ENCODE measurements at regions not wholly inside any gene's neighbourhood (a gene's known extent, or its start where the extent isn't known, plus 50 kb on each side); places are given as distances from the start of the nearest gene placed in this dataset.
"Not testable (repeated sequence)": the region's sequence is repeated elsewhere in the genome, so short reads cannot be mapped to it uniquely, and the experiment has no call there.

DNA sequence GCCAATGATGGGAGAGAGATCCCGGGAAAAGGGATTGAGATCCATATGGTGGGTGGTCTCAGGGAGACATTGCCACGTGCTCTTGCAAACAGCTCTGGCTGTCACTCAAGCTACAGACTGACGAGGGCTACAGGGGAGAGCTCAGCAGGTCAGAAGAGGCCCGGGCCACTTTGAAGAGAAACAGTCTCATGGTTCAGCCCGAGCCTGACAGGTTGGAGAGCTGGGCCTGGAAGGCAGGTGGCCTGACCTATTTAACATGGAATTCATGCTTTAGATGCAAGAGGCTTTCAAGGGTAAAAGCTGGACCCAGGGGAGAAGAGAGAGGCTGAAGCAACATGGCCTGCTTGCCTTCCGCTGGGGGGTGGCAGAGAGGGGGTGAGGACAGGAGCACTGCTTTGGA is 81.0 kb upstream of the BRD7 start:
- DNase-seq (ENCODE audit: low spot score), result no peak

DNA sequence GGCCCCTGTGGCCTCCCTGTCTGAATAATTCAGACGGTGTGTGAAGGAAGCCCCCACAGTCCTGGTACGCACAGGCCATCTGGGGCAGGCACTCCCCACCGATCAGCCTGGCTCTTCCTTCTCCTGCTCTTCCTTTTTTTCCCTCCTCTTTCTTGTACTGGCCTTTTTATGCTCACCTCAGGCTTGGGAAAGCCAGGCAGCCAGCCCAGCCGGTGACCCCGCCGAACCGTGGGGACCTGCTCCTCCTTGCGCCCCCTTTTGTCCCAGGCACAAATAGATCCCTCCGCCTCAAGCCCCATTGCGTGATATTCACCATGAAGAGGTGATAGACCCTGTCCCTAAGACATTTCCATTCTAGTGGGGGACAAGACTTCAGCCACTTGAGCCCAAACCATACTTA is 80.2 kb upstream of the BRD7 start:
- DNase-seq (ENCODE audit: low spot score), result no peak

DNA sequence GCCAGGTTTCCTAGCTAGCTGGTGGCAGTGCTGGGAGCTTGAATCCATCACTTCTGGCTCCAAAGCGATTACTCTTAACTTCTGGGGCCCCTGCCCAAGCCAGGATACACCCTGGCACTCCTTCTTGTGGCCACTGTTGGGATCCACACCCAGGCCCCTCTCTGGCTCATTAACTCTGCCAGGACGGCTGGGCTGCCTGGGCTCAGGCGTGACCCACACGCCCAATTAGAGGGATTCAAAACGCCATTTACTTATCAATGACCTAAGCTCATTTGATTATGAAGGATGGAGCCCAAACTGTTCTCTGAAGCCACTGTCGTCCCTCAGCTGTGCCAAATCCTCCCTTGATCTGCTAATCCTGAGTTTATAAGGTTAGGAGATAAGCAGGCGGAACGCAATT is 79.7 kb upstream of the BRD7 start:
- DNase-seq (ENCODE audit: low spot score), result no peak

DNA sequence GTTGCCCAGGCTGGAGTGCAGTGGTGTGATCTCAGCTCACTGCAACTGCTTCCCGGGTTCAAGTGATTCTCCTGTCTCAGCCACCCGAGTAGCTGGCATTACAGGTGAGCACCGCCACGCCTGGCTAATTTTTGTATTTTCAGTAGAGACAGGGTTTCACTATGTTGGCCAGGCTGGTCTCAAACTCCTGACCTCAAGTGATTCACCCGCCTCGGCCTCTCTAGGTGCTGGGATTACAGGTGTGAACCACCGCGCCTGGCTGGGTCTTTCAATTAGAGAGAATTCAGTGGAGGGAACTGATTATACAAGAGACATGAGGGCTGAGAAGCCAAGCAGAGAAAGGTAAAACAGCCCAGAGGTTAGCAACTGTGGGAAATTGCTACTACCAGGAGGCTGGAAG is 78.6 kb upstream of the BRD7 start:
- DNase-seq (ENCODE audit: low spot score), result not testable (repeated sequence)

DNA sequence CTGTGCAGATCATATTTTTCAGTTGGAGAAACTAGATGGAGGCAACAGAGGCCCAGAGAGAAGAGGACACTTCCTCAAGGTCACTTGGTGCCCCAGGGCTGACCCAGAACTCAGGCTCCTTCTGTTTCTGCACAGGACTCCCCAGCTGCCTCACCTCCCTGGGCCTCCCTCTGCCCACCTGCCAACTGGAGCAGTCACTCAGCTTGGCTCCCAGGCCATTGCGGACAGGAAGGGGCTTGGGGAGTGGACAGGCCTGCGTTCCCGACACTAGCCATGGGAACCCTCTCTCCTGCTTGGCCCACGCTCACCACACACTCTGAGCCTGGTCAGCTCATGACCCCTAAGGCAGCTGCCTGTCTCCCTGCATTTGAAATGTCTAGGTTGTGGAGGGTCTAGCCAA is 78.1 kb upstream of the BRD7 start:
- DNase-seq (ENCODE audit: low spot score), result no peak

DNA sequence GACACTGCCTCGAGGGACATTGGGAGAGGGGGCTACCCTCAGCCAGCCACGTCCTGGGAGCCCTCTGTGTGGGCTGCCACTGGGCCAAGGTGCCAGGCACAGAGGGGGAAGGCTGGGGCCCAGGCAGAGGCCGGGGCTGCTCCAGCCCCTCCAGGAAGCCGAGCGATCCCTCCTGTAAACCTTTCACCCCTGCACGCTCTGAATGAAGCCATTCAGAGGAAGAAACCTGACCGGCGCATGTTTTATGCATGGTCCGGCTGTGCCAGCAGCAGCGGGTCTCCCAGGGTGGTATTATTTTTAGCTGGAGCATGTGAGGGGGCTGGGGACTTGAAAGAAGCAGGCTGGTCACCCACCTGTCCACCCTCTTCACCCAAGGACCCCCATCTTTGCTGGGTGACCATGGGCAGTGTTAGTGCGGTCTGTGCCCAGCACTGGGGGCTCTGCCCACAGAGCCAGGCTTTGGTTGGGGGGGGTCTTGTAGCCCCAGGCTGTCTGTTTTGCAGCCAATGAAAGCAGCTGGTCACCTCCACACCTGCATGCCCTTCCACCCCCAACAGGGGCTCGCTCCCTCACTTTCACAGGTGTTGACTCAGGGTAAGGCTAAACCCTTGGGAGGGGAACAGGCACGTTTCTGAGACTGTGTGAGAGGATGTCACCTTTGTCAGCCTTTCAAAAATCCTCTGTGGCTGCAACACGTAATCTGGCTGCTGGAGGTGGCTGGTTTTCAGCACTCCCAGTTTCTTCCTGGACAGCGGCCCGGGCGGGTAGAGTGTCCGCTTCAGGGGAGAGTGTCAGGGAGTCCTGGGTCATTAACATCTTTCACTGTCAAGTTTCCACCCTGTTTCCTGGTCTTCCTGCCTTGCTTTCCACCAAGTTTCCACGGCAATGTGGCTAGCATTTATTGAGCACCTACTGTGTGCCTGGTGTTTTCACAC is 77.1 kb upstream of the BRD7 start:
- no peak for DNase-seq (ENCODE audit: low spot score)

DNA sequence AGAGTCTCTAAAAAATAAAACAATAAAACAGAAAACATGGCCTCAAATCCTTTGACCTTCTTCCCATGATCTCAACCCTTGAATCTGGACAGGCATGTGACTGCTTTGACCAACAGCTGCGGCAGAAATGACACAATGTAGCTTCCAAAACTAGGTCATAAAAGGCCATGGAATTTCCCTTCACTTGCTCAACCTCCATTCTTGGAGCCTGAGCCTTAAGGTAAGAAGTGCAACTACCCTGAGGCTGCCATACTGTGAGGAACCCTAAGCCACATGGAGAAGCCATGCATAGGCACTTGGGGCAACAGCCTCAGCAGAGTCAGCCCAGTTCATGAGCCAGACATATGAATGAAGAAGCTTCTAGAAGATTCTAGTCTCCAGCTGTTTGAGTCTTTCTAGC is 75.7 kb upstream of the BRD7 start:
- no peak for DNase-seq (ENCODE audit: low spot score)

DNA sequence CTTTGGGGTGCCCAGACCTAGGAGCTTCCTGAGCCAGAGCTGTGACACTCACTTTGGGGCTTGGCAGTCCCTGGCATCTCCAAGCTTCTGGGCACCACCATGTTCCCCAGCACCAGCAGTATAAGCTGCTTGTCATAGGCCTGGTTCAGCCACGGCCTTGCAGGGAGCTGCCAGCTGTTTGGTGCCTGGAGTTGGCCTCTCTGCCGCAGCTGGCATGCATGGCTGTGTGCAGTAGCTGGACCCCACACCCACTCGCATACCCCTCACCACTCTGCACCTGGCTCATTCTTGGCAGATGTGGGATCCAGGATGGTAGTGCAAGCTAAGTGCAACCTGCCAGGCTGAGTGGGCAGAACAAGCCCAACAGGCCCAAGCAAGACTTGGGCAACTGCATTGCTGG is 73.4 kb upstream of the BRD7 start:
- DNase-seq (ENCODE audit: low spot score), result no peak

DNA sequence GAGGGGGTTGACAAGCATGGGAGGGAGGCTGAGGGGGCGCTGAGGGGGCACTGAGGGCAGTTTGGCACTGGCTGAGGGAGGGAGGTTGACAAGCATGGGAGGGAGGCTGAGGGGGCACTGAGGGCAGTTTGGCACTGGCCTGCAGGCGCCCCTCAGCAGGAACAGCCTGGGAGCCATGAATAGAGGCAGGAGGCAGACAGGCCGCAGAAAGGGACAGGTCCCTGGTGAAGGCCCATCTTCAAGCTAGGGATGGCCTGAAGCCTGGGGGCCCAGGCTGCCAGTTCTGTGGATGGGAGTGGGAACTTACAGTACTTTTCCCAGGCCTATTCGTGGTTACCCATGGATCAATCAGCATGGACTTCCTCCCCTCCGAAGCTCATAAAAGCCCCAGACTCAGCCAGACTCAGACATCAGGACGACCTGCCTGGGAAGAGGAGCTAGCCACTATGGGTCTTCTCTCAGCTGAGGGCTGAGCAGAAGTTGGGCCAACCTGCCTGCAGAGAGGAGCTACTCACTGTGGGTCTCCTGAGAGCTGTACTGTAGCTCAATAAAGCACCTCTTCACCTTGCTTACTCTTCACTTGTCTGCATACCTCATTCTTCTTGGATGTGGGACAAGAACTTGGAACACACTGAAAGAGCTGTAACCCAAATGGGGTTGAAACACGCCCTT is 72.8 kb upstream of the BRD7 start:
- no peak for DNase-seq (ENCODE audit: low spot score)

DNA sequence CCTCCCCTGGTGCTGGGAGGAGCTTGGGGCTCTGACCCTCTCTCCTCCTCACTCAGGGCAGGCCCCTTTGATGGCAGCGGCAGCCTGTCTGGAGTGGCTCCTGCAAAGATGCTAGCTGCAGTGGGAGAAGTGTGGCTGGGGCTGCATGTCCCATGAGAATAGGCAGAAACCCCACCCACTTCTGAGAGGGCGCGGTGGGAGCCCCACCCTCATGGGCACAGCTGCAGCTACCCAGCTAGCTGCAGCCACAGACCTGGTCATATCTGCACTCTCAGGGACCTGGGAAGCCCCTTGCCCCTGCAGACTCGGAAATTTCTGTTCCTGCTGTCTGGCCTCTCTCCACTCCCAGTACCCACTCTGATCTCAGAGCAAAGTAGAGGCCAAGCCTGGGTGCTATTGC is 72.2 kb upstream of the BRD7 start:
- DNase-seq (ENCODE audit: low spot score), result no peak

DNA sequence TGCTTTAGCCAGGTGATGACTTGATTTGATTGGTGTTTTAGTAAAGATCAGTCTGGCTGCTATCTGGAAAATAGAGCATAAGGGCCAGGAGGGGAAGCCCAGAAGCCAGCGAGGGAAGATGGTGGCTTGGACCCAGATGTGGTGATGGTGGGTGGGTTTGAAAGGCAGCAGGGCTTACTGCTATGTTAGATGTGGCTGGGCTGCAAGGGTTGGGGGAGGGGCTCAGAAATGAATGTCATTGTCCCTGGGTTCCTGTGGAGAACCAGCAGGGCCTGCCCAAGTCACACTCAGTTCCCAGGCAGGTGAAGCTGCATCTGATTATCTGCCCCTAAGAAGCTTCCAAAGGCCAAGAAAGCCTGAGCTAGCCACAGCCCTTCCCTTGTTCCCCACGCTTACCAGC is 71.7 kb upstream of the BRD7 start:
- no peak for DNase-seq (ENCODE audit: low spot score)

DNA sequence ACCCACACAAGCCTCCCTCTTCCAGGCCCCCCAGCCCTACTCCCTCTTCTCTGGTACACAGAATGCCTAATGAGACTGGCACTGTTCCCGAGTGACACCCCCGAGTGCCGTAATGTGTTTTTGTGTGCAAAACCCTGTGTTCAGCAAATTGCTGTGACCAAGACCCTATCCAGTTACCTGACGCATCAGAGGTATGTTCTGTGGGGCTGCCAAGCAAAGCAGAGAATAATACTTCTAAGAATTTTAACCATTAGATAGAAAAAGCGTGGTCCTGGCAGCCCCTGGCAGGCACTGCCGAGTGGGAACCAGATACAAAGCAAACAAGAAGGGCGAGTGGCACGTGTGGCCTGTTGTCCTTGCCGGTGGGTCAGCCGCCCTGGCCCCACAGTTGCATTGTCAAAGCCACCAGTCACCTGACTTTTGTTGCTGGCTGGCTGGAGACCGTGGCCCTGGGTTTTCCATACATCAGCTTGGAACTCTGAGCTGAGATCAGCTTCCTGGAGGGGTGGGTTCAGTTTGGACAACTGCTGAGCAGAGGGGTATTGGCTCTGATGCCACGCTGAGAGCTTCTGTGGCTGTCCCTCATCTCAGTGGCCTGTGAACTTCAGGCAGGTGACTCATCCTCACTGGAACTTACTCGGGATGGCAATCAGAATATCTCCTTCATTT is 69.1 kb upstream of the BRD7 start:
- DNase-seq (ENCODE audit: low spot score), result no peak

DNA sequence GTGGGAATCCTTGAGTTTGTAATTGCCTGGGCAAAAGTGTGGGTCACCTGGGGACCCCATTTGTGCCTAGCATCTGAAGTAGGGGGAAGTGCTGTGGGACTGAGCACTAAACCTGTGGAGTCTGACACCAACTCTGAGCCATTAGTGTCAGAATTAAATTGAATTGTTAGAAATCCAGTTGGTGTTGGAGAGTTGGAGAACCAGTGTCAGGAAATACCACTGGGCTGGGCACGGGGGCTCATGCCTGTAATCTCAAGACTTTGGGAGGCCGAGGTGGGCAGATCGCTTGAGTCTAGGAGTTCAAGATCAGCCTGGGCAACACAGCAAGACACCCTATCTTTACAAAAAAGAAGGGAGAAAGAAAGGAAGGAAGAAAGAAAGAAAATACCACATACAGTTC is 67.5 kb upstream of the BRD7 start:
- DNase-seq (ENCODE audit: low spot score), result no peak

DNA sequence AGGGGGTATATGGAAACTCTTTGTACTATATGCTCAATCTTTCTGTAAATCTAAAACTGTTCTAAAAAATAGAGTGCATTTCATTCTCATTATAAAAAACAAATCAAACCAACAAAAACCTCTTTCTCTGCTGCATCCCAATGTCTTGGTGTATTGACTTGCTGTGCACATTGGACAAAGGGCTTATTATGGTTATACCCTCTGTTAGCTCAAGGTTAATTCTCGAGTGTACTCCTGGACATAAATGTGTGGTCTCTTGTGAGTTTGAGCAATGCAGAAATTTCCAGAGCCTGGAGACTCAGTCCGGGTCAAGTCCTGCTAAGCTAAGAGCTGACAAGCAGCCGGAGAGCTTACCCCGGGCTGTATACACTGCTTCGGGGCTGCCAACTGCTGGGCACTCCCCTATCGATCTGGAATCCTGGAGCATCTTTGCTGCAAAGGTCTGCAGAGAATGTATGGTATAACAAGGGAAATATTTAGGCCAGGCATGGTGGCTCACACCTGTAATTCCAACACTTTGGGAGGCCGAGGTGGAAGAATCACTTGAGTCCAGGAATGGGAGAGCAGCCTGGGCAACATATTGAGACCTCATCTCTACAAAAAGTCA is 66.2 kb upstream of the BRD7 start:
- DNase-seq (ENCODE audit: low spot score), result no peak

DNA sequence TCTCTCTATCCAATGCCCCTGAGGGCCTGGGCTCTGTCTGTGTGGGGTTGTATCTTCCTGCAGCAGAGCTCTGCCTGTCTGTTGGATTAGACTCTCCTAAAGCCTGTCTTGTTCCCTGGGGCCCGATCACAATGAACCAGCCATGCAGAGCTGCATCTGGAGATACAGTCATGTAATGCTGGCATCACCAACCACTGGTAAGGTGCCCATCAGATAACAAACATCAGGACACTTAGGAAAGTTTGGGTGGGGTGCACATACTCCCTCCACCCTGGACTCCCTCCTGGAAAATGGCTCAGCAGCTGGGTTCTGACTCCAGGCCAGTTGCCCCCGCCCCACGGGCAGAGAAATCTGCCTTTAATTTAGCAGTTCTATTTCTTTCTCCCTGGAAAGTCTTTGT is 61.3 kb upstream of the BRD7 start:
- DNase-seq (ENCODE audit: low spot score), result no peak

DNA sequence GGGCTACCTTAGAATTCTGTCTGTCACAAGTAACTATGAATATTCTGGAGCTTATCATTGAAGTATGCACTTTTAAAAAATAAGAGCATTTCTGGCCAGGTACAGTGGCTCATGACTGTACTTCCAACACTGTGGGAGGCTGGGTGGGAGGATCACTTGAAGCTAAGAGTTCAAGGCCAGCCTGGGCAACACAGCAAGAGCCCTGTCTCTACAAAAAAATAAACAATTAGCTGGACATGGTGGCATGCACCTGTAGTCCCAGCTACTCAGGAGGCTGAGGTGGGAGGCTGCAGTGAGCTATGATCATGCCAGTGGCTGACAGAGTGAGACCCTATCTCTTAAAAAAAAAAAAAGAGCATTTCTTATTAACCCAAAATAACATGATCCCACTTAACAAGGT is 60.0 kb upstream of the BRD7 start:
- no peak for DNase-seq (ENCODE audit: low spot score)

DNA sequence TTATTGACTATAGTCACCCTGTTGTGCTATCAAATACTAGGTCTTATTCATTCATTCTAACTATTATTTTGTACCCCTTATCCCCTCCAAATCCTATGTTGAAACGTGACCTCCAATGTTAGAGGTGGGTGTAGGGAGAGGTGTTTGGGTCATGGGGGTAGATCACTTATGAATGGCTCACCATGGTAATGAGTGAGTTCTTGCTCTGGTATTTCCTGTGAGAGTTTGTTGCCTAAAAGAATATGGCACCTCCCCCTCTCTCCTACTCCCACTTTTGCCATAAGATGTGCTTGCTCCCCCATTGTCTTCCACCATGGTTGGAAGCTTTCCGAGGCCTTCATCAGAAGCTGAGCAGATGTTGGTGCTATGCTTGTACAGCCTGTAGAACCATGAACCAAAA is 59.3 kb upstream of the BRD7 start:
- no peak for DNase-seq (ENCODE audit: low spot score)

DNA sequence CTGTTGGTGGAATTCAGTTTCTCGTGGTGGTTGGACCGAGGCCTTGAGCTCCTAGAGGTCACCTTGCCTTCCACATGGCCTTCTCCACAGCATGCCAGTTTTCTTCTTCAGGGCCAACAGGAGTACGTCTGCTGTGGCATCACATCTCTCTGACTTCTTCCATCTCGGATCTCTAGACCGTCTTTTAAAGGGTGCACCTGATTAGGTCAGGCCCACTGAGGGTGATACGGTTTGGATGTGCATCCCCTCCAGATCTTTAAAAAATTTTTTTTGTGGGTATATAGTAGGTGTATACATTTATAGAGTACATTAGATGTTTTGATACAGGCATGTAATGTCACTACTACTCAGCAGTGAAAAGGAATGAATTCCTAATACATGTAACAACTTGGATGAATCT is 58.3 kb upstream of the BRD7 start:
- DNase-seq (ENCODE audit: low spot score), result no peak

DNA sequence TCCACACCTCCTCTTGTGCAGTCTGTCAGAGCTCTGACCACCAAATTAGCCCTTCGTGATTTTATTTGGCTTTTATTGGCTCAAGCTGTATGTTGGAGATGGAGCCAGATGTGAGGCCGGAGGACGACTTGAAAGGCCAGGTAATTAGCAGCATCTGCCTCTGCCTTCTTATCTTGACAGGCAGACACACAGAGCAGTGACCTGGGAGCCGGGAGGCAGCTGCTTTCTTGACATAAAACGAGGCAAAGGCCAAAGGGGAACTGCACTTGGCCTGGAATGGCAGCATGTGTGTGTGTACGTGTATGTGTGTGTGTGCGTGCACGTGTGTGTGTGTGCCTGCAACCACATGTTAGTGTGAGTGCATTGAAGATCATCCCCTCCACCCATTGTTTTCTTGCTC is 56.9 kb upstream of the BRD7 start:
- DNase-seq (ENCODE audit: low spot score), result no peak

DNA sequence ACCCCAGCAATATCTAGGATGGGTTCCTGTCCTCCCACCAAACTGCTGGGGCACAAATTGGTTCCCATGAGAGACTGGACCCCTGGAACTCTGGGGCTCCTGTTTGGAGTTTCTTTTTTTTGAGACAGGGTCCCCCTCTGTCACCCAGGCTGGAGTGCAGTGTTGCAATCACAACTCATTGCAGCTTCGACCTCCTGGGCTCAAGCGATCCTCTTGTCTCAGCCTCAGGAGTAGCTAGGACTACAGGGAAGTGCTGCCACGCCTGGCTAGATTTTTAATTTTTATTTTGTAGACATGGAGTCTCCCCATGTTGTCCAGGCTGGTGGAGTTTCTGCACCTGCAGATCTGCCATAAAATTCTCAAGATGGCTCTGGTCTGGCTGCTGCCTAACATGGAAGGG is 56.3 kb upstream of the BRD7 start:
- no peak for DNase-seq (ENCODE audit: low spot score)

DNA sequence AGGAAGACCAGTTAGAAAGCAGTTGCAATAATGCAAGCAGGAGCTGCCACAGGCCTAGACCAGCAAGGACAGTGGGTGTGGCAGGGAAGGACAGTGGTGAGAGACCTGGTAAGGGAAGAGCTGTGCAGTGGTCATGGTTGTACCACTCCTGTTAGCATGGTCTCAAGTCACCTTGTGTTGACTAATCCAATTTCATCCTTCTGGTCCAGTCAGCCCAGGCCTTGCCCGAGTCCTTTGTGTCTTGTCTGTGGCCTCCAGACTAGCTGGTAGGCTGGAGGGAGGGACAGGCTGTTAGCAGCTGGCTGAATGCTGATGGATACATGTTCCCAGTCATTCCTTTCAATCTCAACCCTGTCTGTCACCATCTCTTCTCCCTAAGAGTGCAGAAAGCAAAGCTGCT is 54.1 kb upstream of the BRD7 start:
- no peak for DNase-seq (ENCODE audit: low spot score)

DNA sequence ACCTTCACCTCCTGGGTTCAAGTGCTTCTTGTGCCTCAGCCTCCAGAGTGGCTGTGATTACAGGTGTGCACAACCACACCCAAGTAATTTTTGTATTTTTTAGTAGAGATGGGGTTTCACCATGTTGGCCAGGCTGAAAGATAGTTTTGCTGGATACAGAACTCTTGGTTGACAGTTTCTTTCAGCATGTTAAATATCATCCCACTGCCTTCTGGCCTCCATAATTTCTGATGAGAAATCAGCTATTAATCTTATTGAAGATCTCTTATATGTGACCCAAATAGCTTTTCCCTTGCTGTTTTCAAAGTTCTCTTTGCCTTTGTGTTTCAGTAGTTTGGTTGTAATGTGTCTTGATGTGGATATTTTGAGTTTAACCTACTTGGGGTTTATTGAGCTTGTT is 50.3 kb upstream of the BRD7 start:
- no peak for DNase-seq (ENCODE audit: low spot score)
